Stomach (tissue), 8 donors: ENCODE measurements at regions not wholly inside any gene's neighbourhood (a gene's known extent, or its start where the extent isn't known, plus 50 kb on each side); places are given as distances from the start of the nearest gene placed in this dataset.

Source experiments
- DNase-seq, 2 donors: peaks; one replicate each; pipeline versions ENCODE4 v3.0.0 to v3.0.0-alpha.2; 2013 to 2019
- H3K27ac ChIP-seq, 5 donors: fragments of 200-600 bp in 4 of 5; sonication (generic) in 4 of 5; one replicate each; pipeline ENCODE4 v1.5.1; 2013 to 2019; ENCODE audit warnings: mild to moderate bottlenecking in 1 of 5, moderate library complexity in 1 of 5
- H3K27me3 ChIP-seq, 3 donors: fragments of 200-600 bp; sonication (generic); one replicate each; pipeline ENCODE4 v1.5.1; 2017 to 2019; ENCODE audit warnings: mixed run types in 1 of 3
- H3K36me3 ChIP-seq, 4 donors: fragments of 200-600 bp; sonication (generic); 1 replicate in 3 of 4; 2 replicates in 1 of 4; pipeline ENCODE4 v1.5.1; 2016 to 2019
- H3K4me1 ChIP-seq, 4 donors: fragments of 200-600 bp; sonication (generic); one replicate each; pipeline ENCODE4 v1.5.1; 2016 to 2019
- H3K4me3 ChIP-seq, 4 donors: fragments of 200-600 bp; sonication (generic) in 3 of 4; one replicate each; pipeline ENCODE4 v1.5.1; 2016 to 2019; ENCODE audit warnings: mild to moderate bottlenecking in 1 of 4
- H3K9me3 ChIP-seq, 4 donors: fragments of 200-600 bp; sonication (generic); one replicate each; pipeline ENCODE4 v1.5.1; 2016 to 2019
- CTCF ChIP-seq, 7 experiments: fragments of 450-650 bp in 4 of 7; fragments of 200-600 bp in 3 of 7; sonication (generic) in 3 of 7; IDR thresholded peaks; one replicate each; pipeline ENCODE4 v1.5.1; 2016 to 2019; ENCODE audit warnings: antibody characterized with exemption in 7 of 7, control low read depth in 2 of 7, mild to moderate bottlenecking in 1 of 7
- EP300 ChIP-seq: sonication (generic); formaldehyde crosslinking; IDR thresholded peaks from one replicate; pipeline ENCODE4 v1.6.1; 2017; ENCODE audit warnings: antibody characterized with exemption
- POLR2A ChIP-seq, 4 donors: fragments of 450-650 bp; IDR thresholded peaks; one replicate each; pipeline ENCODE4 v1.6.1; 2016; ENCODE audit warnings: antibody characterized with exemption in 4 of 4, control low read depth in 2 of 4, mild to moderate bottlenecking in 1 of 4, moderate library complexity in 1 of 4
- POLR2AphosphoS5 ChIP-seq, 3 donors: sonication (generic); formaldehyde crosslinking; IDR thresholded peaks; one replicate each; pipeline ENCODE4 v1.6.1; 2016; ENCODE audit warnings: antibody characterized with exemption in 3 of 3
- WGBS, 5 donors: extraction: QIAGEN DNeasy Blood & Tissue Kit in 3 of 5; methylation state at CpG; one replicate each; pipeline versions ENCODE4 v1.1.5 to v1.1.7; 2013 to 2018; 5-methylcytosine and 5-hydroxymethylcytosine counted together
- intact Hi-C: fragments of 100-400 bp; cut with DNase I; formaldehyde crosslinking; loops from one replicate; pipeline ENCODE4 v1.15.1; 2023; ENCODE audit warnings: low total_unique reads
- donor health status: healthy with polysubstance abuse.
- donor health status: Bipolar disorder and iron deficiency.
- donor health status: healthy.

GRCh38 chr3:110969229-110970211 is 102.1 kb upstream of the NECTIN3 start:
- 92 to 95% (median 95%) methylated on average over 19 of the region's 19 CpGs for WGBS, 5 donors
- intact Hi-C loops: no loop called here
- no peaks in the 10 kb centered on the region for H3K27me3 ChIP-seq
- DNase-seq: no peak
- H3K4me1 ChIP-seq: no peaks in the 10 kb centered on the region
- TF ChIP-seq EP300 (no peak), POLR2A (IDR thresholded peaks at IDR 0.05) (no peak), POLR2AphosphoS5 (IDR thresholded peaks at IDR 0.05) (no peak), CTCF (IDR thresholded peaks at IDR 0.05) (no peak)
- H3K4me3 ChIP-seq: no peak overlapping the region
- H3K9me3 ChIP-seq: peaks cover 0 to 18% (median 10%) of the 10 kb centered on the region in 4 donors
- no peaks in the 10 kb centered on the region for H3K36me3 ChIP-seq
- H3K27ac ChIP-seq: no peak overlapping the region

GRCh38 chr3:110971010-110971601 is 100.5 kb upstream of the NECTIN3 start:
- H3K27ac ChIP-seq: no peak overlapping the region
- 90 to 97% (median 94%) methylated on average over 9 of the region's 9 CpGs for WGBS, 5 donors
- H3K4me1 ChIP-seq: no peaks in the 10 kb centered on the region
- peaks cover 0 to 15% (median 9%) of the 10 kb centered on the region in 4 donors for H3K9me3 ChIP-seq
- intact Hi-C loops: no loop called here
- no peaks in the 10 kb centered on the region for H3K36me3 ChIP-seq
- H3K4me3 ChIP-seq: no peak overlapping the region
- TF ChIP-seq POLR2AphosphoS5 (IDR thresholded peaks at IDR 0.05): no peak
- no peak for TF ChIP-seq POLR2A (IDR thresholded peaks at IDR 0.05)
- no peak for TF ChIP-seq CTCF (IDR thresholded peaks at IDR 0.05)
- TF ChIP-seq EP300: no peak
- DNase-seq: no peak
- no peaks in the 10 kb centered on the region for H3K27me3 ChIP-seq

- H3K9me3 ChIP-seq: peaks cover 0 to 15% (median 9%) of the 10 kb centered on the region in 4 donors
- no peaks in the 10 kb centered on the region for H3K4me1 ChIP-seq
- no peak overlapping the region for H3K4me3 ChIP-seq
- no peak for DNase-seq
- no peak for TF ChIP-seq CTCF (IDR thresholded peaks at IDR 0.05)
- TF ChIP-seq POLR2AphosphoS5 (IDR thresholded peaks at IDR 0.05): no peak
- TF ChIP-seq EP300: no peak
- no peak for TF ChIP-seq POLR2A (IDR thresholded peaks at IDR 0.05)
- H3K27me3 ChIP-seq: no peaks in the 10 kb centered on the region
- intact Hi-C loops: no loop called here
- H3K36me3 ChIP-seq: no peaks in the 10 kb centered on the region
- WGBS, 5 donors: 58 to 86% (median 72%) methylated on average over 2 of the region's 2 CpGs
- no peak overlapping the region for H3K27ac ChIP-seq
These were observed 98.2 kb upstream of the NECTIN3 start for GRCh38 chr3:110973263-110973895.

GRCh38 chr3:110974902-110975301 is 96.7 kb upstream of the NECTIN3 start:
- peak in 1 of 2 donors; percentile 22 for DNase-seq
- Histone ChIP-seq H3K27ac (no peak overlapping the region), H3K4me3 (no peak overlapping the region), H3K27me3 (no peaks in the 10 kb centered on the region), H3K36me3 (no peaks in the 10 kb centered on the region), H3K9me3 (peaks cover 0 to 2% (median under 1%) of the 10 kb centered on the region in 4 donors), H3K4me1 (no peaks in the 10 kb centered on the region)
- intact Hi-C loops: no loop called here
- TF ChIP-seq CTCF (IDR thresholded peaks at IDR 0.05) (no peak), EP300 (no peak), POLR2AphosphoS5 (IDR thresholded peaks at IDR 0.05) (no peak), POLR2A (IDR thresholded peaks at IDR 0.05) (no peak)
- 5 to 19% (median 9%) methylated on average over 2 of the region's 2 CpGs for WGBS, 5 donors
